ENCODE measurements at regions not wholly inside any gene's neighbourhood (a gene's known extent, or its start where the extent isn't known, plus 50 kb on each side); places are given as distances from the start of the nearest gene placed in this dataset.

DNA sequence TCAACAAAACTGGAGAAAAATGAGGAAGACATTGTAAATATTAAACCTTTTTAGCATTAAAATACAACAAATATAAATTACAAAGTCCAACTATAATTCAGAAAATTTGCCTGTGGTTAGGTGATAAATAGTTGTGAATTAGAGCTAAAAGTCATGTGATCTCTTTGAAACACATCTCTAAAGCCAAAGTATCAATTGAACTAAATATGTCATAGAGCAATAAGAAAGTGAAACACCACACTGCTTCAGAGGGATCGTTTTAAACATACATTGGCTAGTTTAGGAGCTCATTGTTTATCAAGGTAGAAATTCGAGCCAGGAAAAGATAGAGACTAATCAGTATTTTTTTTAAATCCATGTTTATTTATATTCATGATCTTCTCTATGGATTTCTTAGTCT is 606.3 kb upstream of the ITGA1 start:
- DNase-seq: no peak

DNA sequence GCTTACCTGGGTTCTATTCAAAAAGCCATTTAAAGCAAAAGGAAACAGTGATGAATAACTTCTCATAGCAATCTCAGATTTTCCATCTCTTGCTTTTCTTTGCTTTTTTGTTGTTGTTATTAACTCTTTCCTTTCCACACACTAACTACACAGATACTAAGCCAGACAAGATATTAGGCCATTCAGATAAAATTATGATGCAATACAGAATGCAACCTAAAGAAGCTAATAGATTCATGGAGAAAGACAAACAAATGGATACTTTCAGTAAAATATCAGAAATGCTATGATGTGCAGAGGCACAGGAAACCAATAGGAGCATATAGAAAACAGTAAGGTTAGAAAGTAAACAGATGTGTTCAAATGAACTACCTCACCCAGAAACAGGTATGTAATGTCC is 597.0 kb upstream of the ITGA1 start:
- no peak for DNase-seq

DNA sequence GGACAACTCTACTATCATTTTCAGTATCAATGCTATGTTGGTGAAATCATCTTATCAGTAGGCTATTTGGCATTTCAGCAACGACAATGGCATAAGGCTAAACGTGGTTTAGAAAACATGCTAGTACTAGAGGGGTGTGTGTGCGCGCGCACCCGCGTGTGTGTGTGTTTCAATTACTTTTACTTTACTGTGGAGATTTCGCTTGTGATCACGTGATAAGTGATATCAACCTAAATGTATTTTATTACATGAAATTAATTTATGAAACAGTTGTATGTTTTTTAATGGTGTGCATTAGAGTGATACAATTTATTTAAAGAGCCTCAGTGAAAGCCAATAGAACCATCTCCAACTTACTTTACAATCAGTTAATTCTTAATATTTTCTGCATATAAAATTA is 587.9 kb upstream of the ITGA1 start:
- no peak for DNase-seq

DNA sequence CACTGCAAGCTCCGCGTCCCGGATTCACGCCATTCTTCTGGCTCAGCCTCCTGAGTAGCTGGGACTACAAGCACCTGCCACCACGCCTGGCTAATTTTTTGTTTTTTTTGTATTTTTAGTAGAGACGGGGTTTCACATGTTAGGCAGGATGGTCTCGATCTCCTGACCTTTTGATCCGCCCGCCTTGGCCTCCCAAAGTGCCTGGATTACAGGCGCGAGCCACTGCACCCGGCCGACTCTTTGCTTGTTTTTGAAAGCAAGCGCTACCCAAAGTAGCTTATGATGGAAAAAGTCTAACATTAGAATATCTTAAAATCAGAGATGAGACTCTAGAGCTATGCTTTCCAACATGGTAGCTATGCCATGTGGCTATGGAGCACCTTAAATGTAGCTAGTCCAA is 585.5 kb upstream of the ITGA1 start:
- DNase-seq: no peak

DNA sequence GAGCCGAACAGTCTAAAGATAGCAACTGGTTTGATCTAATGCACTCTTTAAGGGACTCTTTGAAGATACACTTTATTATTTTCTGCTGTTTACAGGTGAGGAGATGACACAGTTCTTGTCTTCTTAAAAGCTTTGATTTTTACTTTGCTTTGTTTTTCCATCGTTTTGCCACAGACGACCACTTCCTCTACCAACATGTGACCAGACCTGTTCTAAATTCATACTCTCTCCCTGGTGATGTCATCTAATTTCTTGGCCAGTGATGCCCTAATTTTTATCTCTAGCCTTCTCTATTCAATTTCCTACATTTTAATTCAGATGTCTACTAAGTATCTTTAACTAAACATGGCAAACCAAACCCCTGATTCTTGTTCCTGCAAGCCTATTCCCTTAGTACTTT is 583.4 kb upstream of the ITGA1 start:
- no peak for DNase-seq

Data from NCI-H2081 treated with DMSO at 0.1 percent for 48 hours (cell line).